Fibroblast of upper back skin (primary cell): ENCODE measurements at regions not wholly inside any gene's neighbourhood (a gene's known extent, or its start where the extent isn't known, plus 50 kb on each side); places are given as distances from the start of the nearest gene placed in this dataset.
"Not testable (repeated sequence)": the region's sequence is repeated elsewhere in the genome, so short reads cannot be mapped to it uniquely, and the experiment has no call there.

Experiments used
- DNase-seq: peaks from one replicate; pipeline ENCODE4 v3.0.0-alpha.2; 2013

- DNase-seq = no peak
Observed at GRCh38 chr10:6977398-6978186, 397.5 kb upstream of the PRKCQ start.

DNA sequence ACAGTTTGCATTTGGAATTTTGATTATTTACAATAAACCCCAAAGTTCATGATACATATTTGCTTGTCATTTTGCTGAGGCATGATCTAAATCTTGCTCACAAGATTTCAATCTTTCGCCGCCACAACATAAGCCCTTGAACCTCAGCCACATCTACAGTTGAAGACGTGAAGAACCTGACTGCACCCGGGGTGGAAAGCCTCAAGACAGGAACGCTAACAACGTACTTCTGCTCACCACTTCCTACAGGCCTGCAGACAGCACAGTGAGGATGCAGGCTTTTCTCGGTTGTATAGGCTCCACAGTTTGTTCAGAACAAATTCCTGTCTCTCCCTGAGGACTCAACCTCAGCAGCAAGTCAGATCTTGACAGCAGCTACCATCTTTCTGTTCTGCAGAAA, 393.8 kb upstream of the PRKCQ start:
- DNase-seq = no peak

- no peak for DNase-seq
Observed at GRCh38 chr10:6972226-6972625, 392.1 kb upstream of the PRKCQ start.

DNA sequence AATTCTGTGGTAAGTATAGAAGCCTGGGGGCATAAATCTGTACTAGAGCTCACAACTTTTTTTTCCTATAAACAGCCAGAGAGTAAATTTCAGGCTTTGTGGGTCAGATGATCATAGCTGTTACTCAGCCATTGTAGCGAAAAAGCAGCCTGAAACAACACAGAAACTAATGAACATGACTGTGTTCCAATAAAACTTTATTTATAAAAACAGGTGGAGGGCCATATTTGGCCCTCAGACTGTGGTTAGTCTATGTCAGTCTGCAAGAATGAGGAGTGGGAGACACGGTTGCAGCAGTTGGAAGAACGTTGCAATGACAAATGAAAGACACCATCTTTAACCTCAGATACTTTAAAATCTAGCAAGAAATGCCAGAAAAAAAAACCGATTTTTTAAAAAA, 389.6 kb upstream of the PRKCQ start:
- DNase-seq = no peak

DNA sequence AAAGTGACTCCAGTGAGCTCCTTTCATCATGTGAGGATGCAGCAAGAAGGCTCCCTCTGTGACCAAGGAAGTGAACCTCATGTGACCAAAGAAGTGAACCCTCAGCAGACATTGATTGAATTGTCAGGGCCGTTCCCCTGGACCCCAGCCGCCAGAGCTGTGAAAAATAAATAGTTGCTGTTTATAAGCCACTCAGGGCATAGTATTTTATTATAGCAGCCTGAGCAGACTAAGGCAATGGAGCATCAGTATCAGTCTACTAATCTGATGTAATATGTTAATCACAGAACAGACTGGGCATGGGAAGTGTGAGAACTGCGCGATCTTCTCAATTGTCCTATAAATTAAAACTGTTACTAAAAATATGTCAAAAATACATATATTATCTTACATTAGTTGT, 384.5 kb upstream of the PRKCQ start:
- DNase-seq = no peak

DNA sequence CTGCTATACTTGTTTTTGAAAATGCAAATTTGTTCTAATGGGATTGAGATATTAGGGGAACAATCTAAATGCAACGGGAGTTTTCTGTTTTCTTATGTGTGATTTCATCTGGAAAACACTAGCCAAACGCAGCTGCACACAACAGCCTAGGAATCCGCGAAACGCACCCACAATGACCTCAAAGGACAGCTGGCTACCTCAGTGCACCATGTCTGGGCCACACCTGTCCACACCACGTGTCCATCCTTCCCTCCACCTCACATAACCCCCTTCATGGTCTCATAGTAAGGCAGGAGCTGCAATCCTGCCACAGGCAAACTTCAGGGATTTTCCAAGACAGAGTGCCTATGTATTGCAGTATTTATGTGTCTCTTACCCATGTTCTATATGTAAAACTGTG, 382.5 kb upstream of the PRKCQ start:
- DNase-seq = no peak

GRCh38 chr10:6958711-6959110, 378.6 kb upstream of the PRKCQ start:
- DNase-seq = no peak

DNA sequence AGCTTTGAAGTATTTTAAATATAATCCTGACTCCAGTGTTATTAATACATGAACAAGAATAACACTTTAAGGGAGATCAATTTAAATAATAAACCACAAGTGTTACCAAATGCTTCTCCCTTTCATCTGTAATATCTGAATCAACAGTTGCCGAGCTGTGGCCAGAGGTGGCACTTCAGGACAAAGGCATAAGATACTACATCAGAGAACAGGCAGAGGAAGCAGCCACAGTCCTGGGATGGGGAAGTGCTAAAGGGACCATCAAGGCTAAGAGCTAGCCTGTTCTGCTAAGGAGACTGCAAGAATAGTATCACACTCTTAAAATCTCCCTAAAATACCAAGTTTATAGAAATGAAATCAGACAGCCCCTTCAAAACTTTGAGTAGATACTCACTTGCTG, 378.2 kb upstream of the PRKCQ start:
- DNase-seq = no peak

- no peak for DNase-seq
Observed at GRCh38 chr10:6957851-6958250, 377.8 kb upstream of the PRKCQ start.

- no peak for DNase-seq
Observed at GRCh38 chr10:6956562-6956961, 376.5 kb upstream of the PRKCQ start.

GRCh38 chr10:6953271-6953801, 373.3 kb upstream of the PRKCQ start:
- no peak for DNase-seq

DNA sequence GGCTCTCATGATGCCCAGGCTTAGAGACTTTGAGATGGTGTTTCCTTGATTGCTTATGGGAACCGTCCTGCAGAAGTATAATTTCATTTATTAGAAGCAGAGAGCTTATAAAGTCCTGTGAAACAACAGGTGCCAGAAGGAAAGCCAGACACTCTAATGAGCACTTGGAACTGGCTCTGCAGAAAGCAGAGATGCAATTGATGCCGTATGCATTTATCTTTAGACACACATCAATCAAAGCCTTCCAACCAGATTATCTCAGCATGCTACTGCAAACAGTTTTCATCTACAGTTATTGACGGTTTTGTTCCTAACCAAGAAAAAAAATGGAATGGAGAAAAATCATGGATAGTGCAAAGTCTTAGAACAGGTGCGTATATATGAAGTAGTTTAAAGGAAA, 371.7 kb upstream of the PRKCQ start:
- no peak for DNase-seq

DNA sequence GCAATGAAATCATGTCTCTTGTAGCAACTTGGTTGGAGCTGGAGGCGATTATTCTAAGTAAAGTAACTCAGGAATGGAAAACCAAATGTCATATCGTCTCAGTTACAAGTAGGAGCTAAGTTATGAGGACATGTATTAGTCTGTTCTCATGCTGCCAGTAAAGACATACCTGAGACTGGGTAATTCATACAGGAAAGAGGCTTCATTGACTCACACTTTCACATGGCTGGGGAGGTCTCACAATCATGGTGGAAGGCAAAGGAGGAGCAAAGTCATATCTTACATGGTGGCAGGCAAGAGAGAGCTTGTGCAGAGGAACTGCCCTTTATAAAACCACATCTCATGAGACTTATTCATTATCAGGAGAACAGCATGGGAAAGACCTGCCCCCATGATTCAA, 370.1 kb upstream of the PRKCQ start:
- no peak for DNase-seq

GRCh38 chr10:6944436-6944835, 364.4 kb upstream of the PRKCQ start:
- DNase-seq = no peak

DNA sequence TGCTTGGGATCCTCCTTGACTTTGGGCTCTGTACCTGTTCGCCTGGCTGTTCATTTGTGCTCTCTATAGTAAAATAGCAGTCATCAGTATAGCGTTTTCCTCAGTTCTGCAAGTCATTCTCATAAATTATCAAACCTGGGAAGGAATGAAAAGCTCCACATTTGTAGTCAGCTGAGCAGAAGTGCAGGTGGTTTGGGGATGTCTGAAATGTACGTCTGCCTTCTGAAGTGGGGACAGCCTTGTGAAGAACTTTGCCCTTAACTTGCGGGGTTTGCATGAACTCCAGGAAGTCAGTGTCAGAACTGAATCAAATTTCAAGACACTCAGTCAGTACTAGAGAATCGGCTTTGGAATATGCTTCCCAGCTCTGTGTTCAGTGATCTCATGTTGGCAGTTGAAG, 358.3 kb upstream of the PRKCQ start:
- no peak for DNase-seq

DNA sequence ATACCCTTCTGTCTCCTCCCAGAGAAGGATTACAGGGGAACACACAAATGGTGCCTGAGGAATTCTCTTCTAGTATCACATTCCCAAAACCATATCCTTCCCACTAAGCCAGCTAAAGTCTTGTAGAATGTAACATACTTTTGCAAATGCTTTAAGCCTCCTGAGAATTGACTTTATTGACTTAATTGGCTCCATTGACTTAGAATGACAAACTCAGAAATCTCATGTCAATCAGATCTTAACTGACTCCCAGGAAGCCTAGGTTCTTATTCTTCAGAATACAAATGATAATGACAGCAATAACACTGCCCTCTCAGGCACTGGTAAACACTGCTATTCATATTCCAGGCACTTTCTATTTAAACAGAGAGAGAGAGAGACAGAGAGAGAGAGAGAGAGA, 356.9 kb upstream of the PRKCQ start:
- DNase-seq = no peak

DNA sequence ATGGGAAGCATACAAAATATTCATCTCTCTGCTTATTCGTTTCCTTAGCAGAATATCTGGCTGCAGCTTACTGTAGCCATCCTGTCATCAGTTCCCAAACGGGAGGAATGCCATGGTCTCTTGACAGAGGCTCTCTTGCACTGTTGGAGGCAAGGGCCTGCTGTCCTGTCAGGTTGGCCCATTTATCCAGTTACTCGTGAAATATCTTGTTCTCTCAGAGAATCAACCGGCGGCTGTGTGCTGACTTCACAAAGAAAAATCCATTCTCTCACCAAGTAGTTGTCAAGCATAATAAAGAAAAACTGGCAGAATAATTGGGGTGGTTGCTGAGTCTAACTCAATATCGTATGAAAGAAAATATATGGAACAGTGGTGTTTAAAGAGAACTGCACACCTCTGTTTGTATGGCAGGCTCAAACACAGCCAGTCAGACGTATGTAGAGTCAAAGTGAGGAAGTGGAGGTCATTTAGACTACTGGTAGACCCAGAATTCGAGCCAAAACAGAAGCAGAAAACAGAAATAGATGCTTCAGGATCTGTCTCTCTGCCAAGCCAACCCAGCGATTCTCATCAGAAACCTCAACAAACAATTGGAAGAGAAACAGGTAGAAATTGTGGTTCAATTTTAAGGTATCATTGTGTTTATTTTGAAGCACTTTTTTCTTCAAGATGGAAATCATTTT, 349.2 kb upstream of the PRKCQ start:
- DNase-seq = no peak

DNA sequence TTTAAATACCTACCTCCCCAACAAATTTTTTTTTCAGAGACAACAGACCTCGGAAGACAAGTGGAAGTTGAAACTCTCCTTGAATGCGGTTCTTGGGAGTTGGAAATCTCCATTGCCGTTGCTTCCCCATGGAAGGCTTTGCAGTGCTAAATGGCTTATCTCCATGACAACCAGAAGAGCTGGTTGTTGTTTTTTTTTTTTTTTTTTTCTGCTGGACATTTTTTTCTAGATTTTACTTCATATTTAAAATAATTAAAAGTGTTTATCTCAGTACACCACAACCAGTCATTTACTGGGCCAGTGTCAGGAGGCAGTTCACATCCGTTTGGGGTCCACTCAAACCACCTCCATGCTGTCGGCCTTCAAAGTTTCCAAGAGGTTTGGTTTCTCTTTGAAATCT, 348.5 kb upstream of the PRKCQ start:
- no peak for DNase-seq

GRCh38 chr10:6926971-6927370, 346.9 kb upstream of the PRKCQ start:
- no peak for DNase-seq

DNA sequence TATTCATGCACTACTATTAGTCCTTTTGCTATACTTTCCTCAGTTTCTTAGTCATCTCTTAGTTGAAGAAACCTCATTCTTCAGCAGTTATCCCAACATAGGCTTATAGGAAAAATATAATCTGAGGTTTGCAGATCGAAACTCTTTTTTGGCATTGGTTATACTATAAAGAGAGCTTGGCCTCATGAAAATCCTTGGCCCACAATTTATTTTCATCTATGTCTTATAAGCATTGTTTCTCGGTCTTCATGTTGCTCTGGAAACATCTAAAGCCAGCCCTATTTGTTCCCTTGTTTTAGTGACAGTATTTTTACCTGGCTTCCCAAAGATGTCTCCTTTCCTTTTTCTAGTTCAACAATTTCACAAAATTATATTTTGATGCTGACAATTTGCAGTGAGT, 345.1 kb upstream of the PRKCQ start:
- no peak for DNase-seq

DNA sequence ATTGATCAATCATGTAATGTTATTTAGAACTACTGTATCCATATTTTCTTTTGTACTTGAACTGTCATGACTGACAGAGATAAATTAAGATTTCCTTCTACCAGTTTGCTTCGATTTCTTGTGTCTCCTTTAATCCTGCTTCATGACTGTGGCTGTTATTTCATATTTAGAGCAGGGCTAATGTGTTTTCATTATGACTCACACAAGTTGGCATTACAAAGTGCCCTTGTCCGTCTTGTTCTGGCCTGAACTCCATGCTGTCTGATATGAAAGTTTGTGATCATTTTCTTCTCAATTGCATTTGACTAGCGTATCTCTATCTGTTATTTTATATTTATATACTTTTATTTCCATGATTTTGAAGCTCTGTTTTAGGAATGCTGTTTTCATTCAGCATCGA, 344.1 kb upstream of the PRKCQ start:
- peak; percentile 16 for DNase-seq

GRCh38 chr10:6921026-6921425, 340.9 kb upstream of the PRKCQ start:
- DNase-seq = not testable (repeated sequence)

DNA sequence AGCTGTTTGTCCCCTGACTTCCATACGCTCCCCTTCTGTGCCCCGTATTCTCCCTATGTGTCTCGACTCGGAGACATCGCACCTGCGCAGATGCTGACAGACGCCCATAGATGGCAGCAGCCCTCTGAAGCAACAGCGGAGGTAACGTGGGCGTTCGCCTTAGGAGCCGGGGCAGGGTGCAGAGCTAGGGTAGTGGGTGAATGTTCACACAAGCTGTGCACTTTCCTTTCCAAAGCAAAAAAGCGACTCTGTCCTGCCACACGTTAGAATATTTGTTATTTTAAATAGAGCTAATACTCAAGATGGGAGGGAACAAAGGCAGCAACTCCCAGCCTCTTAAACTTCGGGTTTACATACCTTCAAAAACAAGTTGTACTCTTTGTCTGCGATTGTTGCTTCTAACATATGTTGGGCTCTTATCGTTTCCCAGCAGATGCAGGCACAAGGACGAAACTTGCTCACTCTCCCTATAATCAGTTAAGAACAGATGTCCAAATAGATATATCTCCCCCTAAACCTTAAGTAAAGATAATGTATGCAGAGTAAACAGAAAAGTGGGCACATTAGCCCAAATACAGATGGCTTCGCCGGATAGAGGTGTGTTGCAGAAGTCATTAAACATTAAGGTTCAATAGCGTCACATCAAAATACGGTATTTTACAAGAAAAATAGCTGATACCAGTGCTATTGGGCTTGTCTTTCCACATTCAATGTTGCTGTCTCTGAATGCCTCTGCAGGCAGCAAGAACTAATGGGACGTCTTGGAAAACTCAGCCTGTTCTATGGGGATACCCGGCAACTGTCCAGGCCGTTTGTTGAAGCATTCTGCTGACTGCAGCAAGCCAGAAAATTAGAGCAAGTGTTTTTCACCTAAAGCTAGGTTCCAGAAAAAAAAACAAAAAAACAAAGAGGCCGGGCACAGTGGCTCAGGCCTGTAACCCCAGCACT, 340.3 kb upstream of the PRKCQ start:
- peak; percentile 60 for DNase-seq
